ENCODE measurements at regions not wholly inside any gene's neighbourhood (a gene's known extent, or its start where the extent isn't known, plus 50 kb on each side); places are given as distances from the start of the nearest gene placed in this dataset.

DNA sequence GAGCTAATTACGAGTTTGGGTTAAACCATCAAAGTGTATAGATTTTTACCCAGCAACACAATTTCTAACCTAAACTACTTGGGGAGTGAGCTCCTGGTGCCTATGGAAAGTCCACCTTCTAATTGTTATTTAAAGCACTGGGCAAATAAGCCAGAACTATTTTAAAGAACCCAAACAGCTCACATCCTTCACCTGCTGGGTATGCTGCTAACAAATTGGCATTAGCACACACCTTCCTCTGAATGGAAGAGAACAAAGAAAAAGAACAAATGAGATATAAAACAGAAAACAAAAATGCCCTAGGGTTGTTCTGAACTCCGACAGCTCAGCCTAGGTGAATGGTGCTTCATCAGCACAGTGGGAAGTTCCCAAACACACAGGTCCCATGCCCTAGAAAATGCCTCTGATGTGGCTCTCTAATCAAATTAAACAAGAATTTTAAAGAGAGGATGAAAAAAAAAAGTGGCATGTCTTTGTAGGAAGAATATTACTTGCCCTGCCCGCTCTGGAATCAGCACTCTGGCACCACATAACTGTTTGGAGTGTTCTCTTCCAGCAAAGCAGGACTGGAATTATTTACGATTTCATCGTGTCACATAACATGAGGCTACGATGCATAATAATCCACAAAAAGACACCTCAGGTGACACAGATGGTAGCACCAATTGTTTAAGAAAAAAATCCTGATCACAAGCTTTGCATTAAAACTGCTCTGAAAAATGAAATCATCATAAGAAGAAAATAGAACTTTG is 334.4 kb downstream of the GBE1 start:
- no peak for TF ChIP-seq CTCF (IDR thresholded peaks at IDR 0.05; ENCODE audit: insufficient read depth, low read length)
- DNase-seq (ENCODE audit: low read depth): no peak
- no peak overlapping the region for H3K4me3 ChIP-seq (ENCODE audit: low read depth, low read length)

GRCh38 chr3:81425198-81425868 is 336.1 kb downstream of the GBE1 start:
- no peak for TF ChIP-seq CTCF (IDR thresholded peaks at IDR 0.05; ENCODE audit: insufficient read depth, low read length)
- peak; percentile 77 for DNase-seq (ENCODE audit: low read depth)
- H3K4me3 ChIP-seq (ENCODE audit: low read depth, low read length): no peak overlapping the region

DNA sequence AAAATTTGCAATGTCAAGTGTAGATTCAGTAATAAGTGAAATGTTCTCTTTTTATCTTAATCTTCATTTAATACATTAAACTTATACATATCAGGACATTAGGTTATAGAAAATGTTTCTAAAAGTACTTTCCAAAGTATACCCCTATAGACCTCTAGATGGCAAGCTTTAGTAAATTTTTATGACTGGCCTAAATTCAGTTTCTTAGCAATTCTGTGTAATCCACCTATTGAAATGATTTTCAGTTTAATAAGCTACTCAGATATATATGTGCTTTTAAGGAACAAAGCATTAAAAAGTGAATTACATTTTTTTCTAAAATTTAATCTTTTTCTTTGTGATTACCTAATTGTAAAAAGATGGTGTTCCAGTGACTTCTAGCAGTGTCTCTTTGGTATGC is 342.2 kb downstream of the GBE1 start:
- DNase-seq (ENCODE audit: low read depth): peak; percentile 66
- peak; percentile 59 for TF ChIP-seq CTCF (IDR thresholded peaks at IDR 0.05; ENCODE audit: insufficient read depth, low read length)
- no peak overlapping the region for H3K4me3 ChIP-seq (ENCODE audit: low read depth, low read length)

DNA sequence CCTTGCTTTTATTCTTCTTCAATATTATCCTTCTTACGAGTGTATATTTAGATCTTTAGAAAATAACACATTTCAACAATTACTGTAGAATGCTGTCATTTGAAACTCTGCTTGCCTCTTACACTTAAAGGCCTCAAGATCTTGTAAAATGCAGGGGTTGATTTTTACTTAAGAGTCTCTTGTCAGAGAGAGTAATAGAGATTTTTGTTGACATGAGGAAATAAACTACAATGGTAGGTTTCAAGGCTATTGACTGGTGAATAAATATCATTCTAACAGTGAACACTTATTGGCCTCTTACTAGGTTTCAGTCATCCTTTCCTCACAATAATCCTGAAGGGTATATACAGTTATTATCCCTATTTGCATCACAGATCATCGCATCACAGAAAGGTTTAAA is 344.6 kb downstream of the GBE1 start:
- DNase-seq (ENCODE audit: low read depth): no peak
- no peak overlapping the region for H3K4me3 ChIP-seq (ENCODE audit: low read depth, low read length)
- no peak for TF ChIP-seq CTCF (IDR thresholded peaks at IDR 0.05; ENCODE audit: insufficient read depth, low read length)

GRCh38 chr3:81406318-81406717 is 355.1 kb downstream of the GBE1 start:
- no peak for DNase-seq (ENCODE audit: low read depth)
- TF ChIP-seq CTCF (IDR thresholded peaks at IDR 0.05; ENCODE audit: insufficient read depth, low read length): no peak

GRCh38 chr3:81395739-81396513 is 365.5 kb downstream of the GBE1 start:
- no peak overlapping the region for H3K4me3 ChIP-seq (ENCODE audit: low read depth, low read length)
- no peak for TF ChIP-seq CTCF (IDR thresholded peaks at IDR 0.05; ENCODE audit: insufficient read depth, low read length)
- DNase-seq (ENCODE audit: low read depth): no peak

More at GRCh38 chr3:81406318-81406717, 355.1 kb downstream of the GBE1 start:
- H3K4me3 ChIP-seq (ENCODE audit: low read depth, low read length): no peak overlapping the region
